Endothelial cell of umbilical vein (primary cell): ENCODE measurements at regions not wholly inside any gene's neighbourhood (a gene's known extent, or its start where the extent isn't known, plus 50 kb on each side); places are given as distances from the start of the nearest gene placed in this dataset.

Experiments used
- BruUV-seq: library from RNA; stranded (reverse); fragments of 400-500 nt; replicated peaks from 2 replicates; lab custom pipeline; 2021; lab: Mats Ljungman, UMichigan
- CTCF ChIA-PET: fragments of 300-600, 350-600 bp; sonication (Branson Sonifier 250); formaldehyde crosslinking; loops from one replicate; lab custom pipeline; 2021; ENCODE audit warnings: antibody characterized with exemption, inconsistent platforms; lab: Charles Lee
- POLR2A ChIA-PET: fragments of 300-600, 350-600 bp; sonication (Branson Sonifier 250); formaldehyde crosslinking; loops from one replicate; lab custom pipeline; 2021; ENCODE audit warnings: antibody characterized with exemption, inconsistent platforms; lab: Charles Lee
- DNase-seq: peaks from one replicate; pipeline ENCODE4 v3.0.0-alpha.2; 2011; ENCODE audit warnings: low read depth, low spot score
- FAIRE-seq: peaks from 2 replicates; lab custom pipeline; 2011; peaks lifted over from hg19 to GRCh38; lab: Jason Lieb, UNC
- H2AFZ ChIP-seq: 2 replicates; pipeline ENCODE4 v1.6.0; 2012; ENCODE audit warnings: low read depth, low read length, control low read depth, inconsistent platforms
- H3K27ac ChIP-seq: 2 replicates; pipeline ENCODE4 v1.5.1; 2011; ENCODE audit warnings: low read depth, mild to moderate bottlenecking, control low read depth, low read length, moderate library complexity; ENCODE audit not compliant: insufficient read depth
- H3K27me3 ChIP-seq, 2 experiments: 2 replicates each; pipeline versions ENCODE4 v1.6.0 to v1.6.1; 2011; ENCODE audit warnings: low read length in 2 of 2, mixed read lengths in 1 of 2; ENCODE audit not compliant: control insufficient read depth in 2 of 2, insufficient read depth in 2 of 2
- H3K36me3 ChIP-seq, 2 experiments: 2 replicates in 1 of 2; 3 replicates in 1 of 2; pipeline ENCODE4 v1.5.1; 2011; ENCODE audit warnings: low read length in 2 of 2, mild to moderate bottlenecking in 1 of 2, moderate library complexity in 1 of 2; ENCODE audit not compliant: control insufficient read depth in 2 of 2, insufficient read depth in 2 of 2; ENCODE audit errors: extremely low read depth in 1 of 2
- H3K4me1 ChIP-seq: 3 replicates; pipeline ENCODE4 v1.5.1; 2011; ENCODE audit warnings: mild to moderate bottlenecking, low read length; ENCODE audit not compliant: control insufficient read depth, insufficient read depth; ENCODE audit errors: extremely low read depth
- H3K4me2 ChIP-seq: 2 replicates; pipeline ENCODE4 v1.6.1; 2011; ENCODE audit warnings: low read length, control low read depth, mixed read lengths; ENCODE audit not compliant: insufficient read depth
- H3K4me3 ChIP-seq, 3 experiments: fragments of 200-600 bp in 1 of 3; sonication (generic), shearing (Covaris generic) in 1 of 3; replicated peaks in 1 of 3; 2 replicates each; pipeline ENCODE4 v1.5.1; 2011 to 2016; ENCODE audit warnings: control low read depth in 3 of 3, low read length in 3 of 3, mild to moderate bottlenecking in 2 of 3, inconsistent platforms in 1 of 3, low read depth in 1 of 3, moderate library complexity in 1 of 3; ENCODE audit not compliant: insufficient read depth in 1 of 3
- H3K79me2 ChIP-seq: 2 replicates; pipeline ENCODE4 v1.6.0; 2012; ENCODE audit warnings: low read length, inconsistent platforms; ENCODE audit not compliant: control insufficient read depth, insufficient read depth
- H3K9ac ChIP-seq: replicated peaks from 2 replicates; pipeline ENCODE3; 2011; ENCODE audit warnings: low read length, control low read depth; ENCODE audit not compliant: insufficient read depth; ENCODE audit errors: extremely low read depth
- H3K9me1 ChIP-seq: replicated peaks from 3 replicates; pipeline ENCODE4 v1.6.0; 2011; ENCODE audit warnings: mild to moderate bottlenecking, low read length; ENCODE audit not compliant: control insufficient read depth, insufficient read depth; ENCODE audit errors: extremely low read depth
- H3K9me3 ChIP-seq: replicated peaks from 2 replicates; pipeline ENCODE4 v1.5.1; 2012; ENCODE audit warnings: low read length, inconsistent platforms; ENCODE audit not compliant: control insufficient read depth, insufficient read depth
- H4K20me1 ChIP-seq: replicated peaks from 2 replicates; pipeline ENCODE3; 2011; ENCODE audit warnings: mild to moderate bottlenecking, low read length; ENCODE audit not compliant: control insufficient read depth, insufficient read depth; ENCODE audit errors: extremely low read depth
- CTCF ChIP-seq, 2 donors: IDR thresholded peaks; 1 replicate in 1 of 2; 2 replicates in 1 of 2; pipeline ENCODE4 v1.5.1; 2011; ENCODE audit warnings: low read length in 2 of 2, mild to moderate bottlenecking in 2 of 2, moderate library complexity in 2 of 2, control low read depth in 1 of 2, inconsistent platforms in 1 of 2, low read depth in 1 of 2; ENCODE audit not compliant: insufficient read depth in 1 of 2; ENCODE audit errors: extremely low read depth in 1 of 2
- EZH2 ChIP-seq: IDR thresholded peaks from 2 replicates; pipeline ENCODE4 v1.6.1; 2012; ENCODE audit warnings: borderline replicate concordance, low read depth, mild to moderate bottlenecking, moderate library complexity, low read length, inconsistent platforms; ENCODE audit not compliant: severe bottlenecking
- FOS ChIP-seq: IDR thresholded peaks from 2 replicates; pipeline ENCODE4 v1.6.1; 2011; ENCODE audit warnings: mild to moderate bottlenecking, low read length, moderate library complexity, borderline replicate concordance; ENCODE audit not compliant: insufficient read depth
- GATA2 ChIP-seq: IDR thresholded peaks from 2 replicates; pipeline ENCODE4 v1.7.0; 2011; ENCODE audit warnings: low read depth, mild to moderate bottlenecking, moderate library complexity, mixed read lengths, low read length; ENCODE audit not compliant: insufficient read length, insufficient read depth
- JUN ChIP-seq: IDR thresholded peaks from 2 replicates; pipeline ENCODE4 v1.6.1; 2011; ENCODE audit warnings: borderline replicate concordance, low read depth; ENCODE audit not compliant: insufficient read length, insufficient read depth
- MAX ChIP-seq: IDR thresholded peaks from 2 replicates; pipeline ENCODE4 v1.6.1; 2011; ENCODE audit not compliant: insufficient read depth, insufficient read length
- MYC ChIP-seq: IDR thresholded peaks from one replicate; pipeline ENCODE4 v1.6.1; 2011; ENCODE audit warnings: mild to moderate bottlenecking, low read depth, low read length
- POLR2A ChIP-seq: IDR thresholded peaks from 2 replicates; pipeline ENCODE4 v1.6.1; 2012; ENCODE audit warnings: low read depth, mild to moderate bottlenecking, control low read depth, low read length
- POLR2AphosphoS5 ChIP-seq: IDR thresholded peaks from 2 replicates; pipeline ENCODE4 v1.6.1; 2012; ENCODE audit warnings: low read depth, mild to moderate bottlenecking, control low read depth, low read length, moderate library complexity; ENCODE audit not compliant: insufficient read depth
- dilution Hi-C: fragments of 300-500 bp; cut with MboI; formaldehyde crosslinking; loops from one replicate; pipeline ENCODE4 v1.15.0; 2019; ENCODE audit warnings: low sequenced_read_pairs; ENCODE audit not compliant: extremely low pct_ligation_motif_present
- intact Hi-C: fragments of 100-400 bp; cut with micrococcal nuclease; formaldehyde crosslinking; loops from one replicate; pipeline ENCODE4 v1.10.0; 2022

GRCh38 chr4:23717528-23718248, 172.2 kb downstream of the PPARGC1A start:
- no peak for TF ChIP-seq POLR2A
- no peak for TF ChIP-seq CTCF (IDR thresholded peaks at IDR 0.05; ENCODE audit: extremely low read depth in 1 of 2, insufficient read depth in 1 of 2, low read depth in 1 of 2, low read length in 2 of 2)
- TF ChIP-seq POLR2AphosphoS5: no peak
- TF ChIP-seq MAX: no peak
- TF ChIP-seq GATA2: no peak
- no peak for TF ChIP-seq FOS
- no peak for TF ChIP-seq MYC
- TF ChIP-seq EZH2: no peak
- no peak for TF ChIP-seq JUN
- no peak overlapping the region for H3K4me2 ChIP-seq
- no peaks in the 10 kb centered on the region for H3K9me1 ChIP-seq
- H4K20me1 ChIP-seq: no peaks in the 10 kb centered on the region
- DNase-seq (no peak), FAIRE-seq (no peak)
- no peak overlapping the region for H3K9ac ChIP-seq
- no peaks in the 10 kb centered on the region for H3K27me3 ChIP-seq
- H3K9me3 ChIP-seq: peaks cover 2% of the 10 kb centered on the region
- BruUV-seq: no TSS peak
- no peak overlapping the region for H3K27ac ChIP-seq
- no peak overlapping the region for H2AFZ ChIP-seq
- dilution Hi-C loops (no loop called here), intact Hi-C loops (no loop called here)
- CTCF ChIA-PET: no interaction called here
- no peak overlapping the region for H3K4me3 ChIP-seq
- no peaks in the 10 kb centered on the region for H3K4me1 ChIP-seq
- POLR2A ChIA-PET: no interaction called here
- no peaks in the 10 kb centered on the region for H3K36me3 ChIP-seq
- no peaks in the 10 kb centered on the region for H3K79me2 ChIP-seq
